Small intestine (tissue), 7 donors: ENCODE measurements at regions not wholly inside any gene's neighbourhood (a gene's known extent, or its start where the extent isn't known, plus 50 kb on each side); places are given as distances from the start of the nearest gene placed in this dataset.

Source experiments
- DNase-seq, 2 donors: peaks; one replicate each; pipeline versions ENCODE4 v3.0.0 to v3.0.0-alpha.2; 2013
- FAIRE-seq: peaks from 2 replicates; lab custom pipeline; 2012; peaks lifted over from hg19 to GRCh38; lab: Jason Lieb, UNC
- H3K27ac ChIP-seq, 3 donors: one replicate each; pipeline ENCODE4 v1.5.1; 2013; ENCODE audit warnings: low read length in 2 of 3, mild to moderate bottlenecking in 2 of 3, control low read depth in 1 of 3, inconsistent platforms in 1 of 3, low read depth in 1 of 3, moderate library complexity in 1 of 3
- H3K27me3 ChIP-seq, 3 donors: one replicate each; pipeline ENCODE4 v1.6.1; 2013; ENCODE audit warnings: low read length in 3 of 3, inconsistent platforms in 1 of 3; ENCODE audit not compliant: control insufficient read depth in 3 of 3, insufficient read depth in 3 of 3
- H3K36me3 ChIP-seq, 3 donors: one replicate each; pipeline ENCODE4 v1.6.1; 2013; ENCODE audit warnings: low read length in 3 of 3, inconsistent platforms in 1 of 3, low read depth in 1 of 3, mild to moderate bottlenecking in 1 of 3, moderate library complexity in 1 of 3; ENCODE audit not compliant: control insufficient read depth in 3 of 3, insufficient read depth in 2 of 3
- H3K4me1 ChIP-seq, 3 donors: one replicate each; pipeline ENCODE4 v1.6.1; 2013; ENCODE audit warnings: low read length in 2 of 3, inconsistent platforms in 1 of 3, low read depth in 1 of 3, mild to moderate bottlenecking in 1 of 3, moderate library complexity in 1 of 3; ENCODE audit not compliant: control insufficient read depth in 3 of 3, insufficient read depth in 2 of 3
- H3K4me3 ChIP-seq, 3 donors: one replicate each; pipeline ENCODE4 v1.5.1; 2013; ENCODE audit warnings: low read length in 3 of 3, control low read depth in 1 of 3, inconsistent platforms in 1 of 3, low read depth in 1 of 3, mild to moderate bottlenecking in 1 of 3, moderate library complexity in 1 of 3
- H3K9me3 ChIP-seq, 2 donors: one replicate each; pipeline ENCODE4 v1.6.1; 2013; ENCODE audit warnings: low read depth in 1 of 2, low read length in 1 of 2; ENCODE audit not compliant: control insufficient read depth in 2 of 2, insufficient read depth in 1 of 2
- WGBS, 3 donors: extraction: QIAGEN DNeasy Blood & Tissue Kit; methylation state at CpG; one replicate each; pipeline ENCODE4 v1.1.7; 2013; 5-methylcytosine and 5-hydroxymethylcytosine counted together
- donor health status: healthy with polysubstance abuse.
- donor health status: control.
- donor health status: control.
- donor health status: Bipolar disorder and iron deficiency.
- donor health status: healthy.

GRCh38 chr4:3706565-3707422, 59.4 kb upstream of the ADRA2C start:
- Histone ChIP-seq H3K27ac (no peak overlapping the region), H3K9me3 (no peaks in the 10 kb centered on the region), H3K27me3 (peaks cover 3 to 32% (median 3%) of the 10 kb centered on the region in 3 donors), H3K4me3 (no peak overlapping the region), H3K36me3 (no peaks in the 10 kb centered on the region), H3K4me1 (no peaks in the 10 kb centered on the region)
- FAIRE-seq, result no peak
- 70 to 85% (median 75%) methylated on average over 15 of the region's 15 CpGs for WGBS, 3 donors
- DNase-seq, result no peak

- DNase-seq, result no peak
- H3K4me3 ChIP-seq, result no peak overlapping the region
- no peaks in the 10 kb centered on the region for H3K9me3 ChIP-seq
- H3K27me3 ChIP-seq, result peaks cover 3 to 36% (median 3%) of the 10 kb centered on the region in 3 donors
- H3K36me3 ChIP-seq, result no peaks in the 10 kb centered on the region
- H3K27ac ChIP-seq, result no peak overlapping the region
- WGBS, 3 donors, result 75 to 82% (median 76%) methylated on average over 10 of the region's 10 CpGs
- no peaks in the 10 kb centered on the region for H3K4me1 ChIP-seq
- no peak for FAIRE-seq
Observed at GRCh38 chr4:3706111-3706511, 60.1 kb upstream of the ADRA2C start.

DNA sequence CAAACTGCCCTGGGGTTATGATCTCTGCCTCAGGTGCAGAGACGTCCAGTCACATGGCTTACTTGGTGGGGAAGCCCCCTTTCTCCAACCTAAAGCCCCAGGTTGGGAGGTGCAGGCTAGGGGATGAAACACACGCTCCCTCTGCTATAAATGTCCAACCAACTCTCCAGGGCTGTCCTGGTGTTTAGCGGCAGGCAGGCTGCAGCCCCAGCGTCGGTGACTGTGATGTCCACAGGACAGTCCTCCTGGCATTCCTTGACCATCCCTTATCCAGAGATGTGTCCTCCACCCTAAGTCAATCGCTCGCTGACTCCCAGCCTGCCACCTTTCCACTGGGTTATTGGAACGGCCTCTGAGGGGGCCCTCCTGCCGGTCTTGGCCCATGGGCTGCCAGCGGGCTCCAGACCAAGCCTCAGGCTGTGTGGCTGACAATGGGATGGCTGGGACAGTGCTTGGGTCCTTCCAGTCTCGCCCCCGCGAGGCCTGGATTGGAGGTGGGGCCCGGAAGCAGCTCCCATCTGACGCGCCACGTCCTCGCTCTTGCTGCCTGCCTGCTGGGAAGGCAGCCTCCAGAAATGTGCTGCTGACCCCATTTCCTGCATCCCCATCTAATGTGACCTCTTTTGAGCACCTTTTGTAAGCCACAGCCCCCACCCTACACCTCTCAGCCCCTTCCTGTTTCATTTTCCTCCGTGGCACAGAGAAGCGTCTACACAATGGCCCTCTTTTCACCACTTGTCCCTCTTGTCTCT, 60.8 kb upstream of the ADRA2C start:
- DNase-seq, result no peak

GRCh38 chr4:3704669-3705068, 61.5 kb upstream of the ADRA2C start:
- peaks cover 3 to 36% (median 5%) of the 10 kb centered on the region in 3 donors for H3K27me3 ChIP-seq
- H3K4me3 ChIP-seq, result no peak overlapping the region
- no peaks in the 10 kb centered on the region for H3K9me3 ChIP-seq
- no peaks in the 10 kb centered on the region for H3K36me3 ChIP-seq
- 78 to 85% (median 80%) methylated on average over 10 of the region's 10 CpGs for WGBS, 3 donors
- DNase-seq (no peak), FAIRE-seq (no peak)
- H3K4me1 ChIP-seq, result no peaks in the 10 kb centered on the region
- no peak overlapping the region for H3K27ac ChIP-seq

More for the DNA sequence above, 60.8 kb upstream of the ADRA2C start:
- Histone ChIP-seq H3K4me3 (no peak overlapping the region), H3K9me3 (no peaks in the 10 kb centered on the region), H3K36me3 (no peaks in the 10 kb centered on the region), H3K4me1 (no peaks in the 10 kb centered on the region), H3K27ac (no peak overlapping the region), H3K27me3 (peaks cover 3 to 36% (median 3%) of the 10 kb centered on the region in 3 donors)
- WGBS, 3 donors, result 72 to 78% (median 76%) methylated on average over 20 of the region's 20 CpGs
- no peak for FAIRE-seq

DNA sequence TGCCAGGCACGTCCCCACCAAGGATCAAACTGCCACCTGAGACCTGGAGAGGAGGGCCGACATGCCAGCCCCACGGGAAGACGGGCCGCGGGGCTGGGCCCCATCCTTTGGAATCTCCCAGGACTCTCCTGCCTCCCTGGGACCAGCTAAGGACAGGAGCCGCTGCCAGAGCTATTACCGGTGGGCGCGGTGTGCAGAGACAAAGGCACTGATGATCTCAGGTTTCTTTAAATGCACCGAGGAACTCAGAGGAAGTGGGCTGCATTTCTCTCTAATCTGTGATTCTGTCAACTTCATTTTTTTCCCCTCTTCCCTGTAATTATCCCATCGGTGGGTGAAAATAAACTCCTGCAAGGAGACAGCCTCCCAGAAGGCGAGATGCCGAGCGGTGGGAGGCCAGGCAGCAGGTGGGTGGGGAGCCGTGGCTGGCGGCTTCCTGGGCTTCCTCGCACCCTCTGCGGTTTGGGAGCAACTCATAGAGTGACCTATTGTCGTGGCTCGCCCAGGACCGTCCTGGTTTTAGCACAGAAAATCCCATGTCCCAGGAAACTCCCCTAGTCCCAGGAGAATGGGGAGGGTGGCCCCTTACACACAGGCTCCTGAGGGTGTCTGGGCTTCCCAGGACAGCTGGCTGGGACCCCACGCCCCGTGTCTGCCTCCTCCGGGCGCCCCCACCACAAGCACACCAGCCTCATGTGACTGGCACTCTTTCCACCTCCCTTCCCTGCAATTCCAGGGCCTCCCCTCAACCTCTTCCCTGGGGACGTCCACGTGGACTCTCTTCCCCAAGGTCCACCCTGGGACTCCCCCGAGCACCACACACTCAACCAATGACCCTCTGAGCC, 62.3 kb upstream of the ADRA2C start:
- Histone ChIP-seq H3K27me3 (peaks cover 3 to 36% (median 7%) of the 10 kb centered on the region in 3 donors), H3K9me3 (no peaks in the 10 kb centered on the region), H3K4me1 (no peaks in the 10 kb centered on the region), H3K4me3 (no peak overlapping the region), H3K27ac (no peak overlapping the region), H3K36me3 (no peaks in the 10 kb centered on the region)
- DNase-seq, result no peak
- FAIRE-seq, result no peak
- 23 to 37% (median 30%) methylated on average over 27 to 29 of the region's 29 CpGs for WGBS, 3 donors

DNA sequence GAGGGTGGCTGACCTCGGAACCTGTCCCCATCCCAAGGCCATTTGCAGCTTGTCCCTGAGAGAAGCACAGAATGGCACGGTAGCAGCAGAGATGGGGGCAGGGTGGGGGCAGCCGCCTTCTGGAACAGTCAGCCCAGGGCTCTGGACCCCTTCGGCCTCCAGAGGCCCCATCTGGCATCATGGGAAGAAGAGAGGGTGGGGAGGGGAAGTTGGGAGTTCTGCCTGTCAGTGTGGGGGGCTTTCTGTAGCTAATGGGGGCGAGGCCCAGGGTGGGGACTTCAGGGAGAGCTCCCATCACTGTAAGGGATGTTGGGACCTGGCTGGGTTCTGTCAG, 62.9 kb upstream of the ADRA2C start:
- H3K9me3 ChIP-seq, result no peaks in the 10 kb centered on the region
- H3K4me1 ChIP-seq, result no peaks in the 10 kb centered on the region
- no peak overlapping the region for H3K27ac ChIP-seq
- H3K4me3 ChIP-seq, result no peak overlapping the region
- 44 to 47% (median 46%) methylated on average over 4 to 5 of the region's 5 CpGs for WGBS, 3 donors
- H3K27me3 ChIP-seq, result peaks cover 3 to 36% (median 7%) of the 10 kb centered on the region in 3 donors
- FAIRE-seq (no peak), DNase-seq (no peak)
- no peaks in the 10 kb centered on the region for H3K36me3 ChIP-seq

- Histone ChIP-seq H3K9me3 (no peaks in the 10 kb centered on the region), H3K27ac (no peak overlapping the region), H3K4me1 (no peaks in the 10 kb centered on the region), H3K27me3 (peaks cover 3 to 36% (median 7%) of the 10 kb centered on the region in 3 donors), H3K4me3 (no peak overlapping the region), H3K36me3 (no peaks in the 10 kb centered on the region)
- no peak for FAIRE-seq
- no peak for DNase-seq
- WGBS, 3 donors, result 62 to 76% (median 71%) methylated on average over 29 to 31 of the region's 31 CpGs
Observed at GRCh38 chr4:3702561-3703221, 63.5 kb upstream of the ADRA2C start.
